Hepatocyte (in vitro differentiated cells): ENCODE measurements at regions not wholly inside any gene's neighbourhood (a gene's known extent, or its start where the extent isn't known, plus 50 kb on each side); places are given as distances from the start of the nearest gene placed in this dataset.

Experiments used
- DNase-seq: peaks from one replicate; pipeline ENCODE4 v3.0.0-alpha.2; 2016; ENCODE audit warnings: low spot score
- H2AFZ ChIP-seq: fragments of 200-600 bp; sonication (generic); 2 replicates; pipeline ENCODE4 v1.6.0; 2016; ENCODE audit warnings: antibody characterized with exemption, mild to moderate bottlenecking
- H3K27ac ChIP-seq: fragments of 200-600 bp; sonication (generic); 2 replicates; pipeline ENCODE4 v1.5.1; 2016; ENCODE audit warnings: mild to moderate bottlenecking
- H3K27me3 ChIP-seq: fragments of 200-600 bp; sonication (generic); 2 replicates; pipeline ENCODE4 v1.6.1; 2016
- H3K36me3 ChIP-seq: fragments of 200-600 bp; sonication (generic); replicated peaks from 2 replicates; pipeline ENCODE4 v1.5.1; 2016; ENCODE audit warnings: low read depth; ENCODE audit not compliant: insufficient read depth
- H3K4me1 ChIP-seq: fragments of 200-600 bp; sonication (generic); 2 replicates; pipeline ENCODE4 v1.5.1; 2016; ENCODE audit warnings: mild to moderate bottlenecking, moderate library complexity; ENCODE audit not compliant: insufficient read depth
- H3K4me2 ChIP-seq: fragments of 200-600 bp; sonication (generic); 2 replicates; pipeline ENCODE4 v1.6.0; 2016
- H3K4me3 ChIP-seq: fragments of 200-600 bp; sonication (generic); 2 replicates; pipeline ENCODE4 v1.5.1; 2016; ENCODE audit warnings: mild to moderate bottlenecking
- H3K79me2 ChIP-seq: fragments of 200-600 bp; sonication (generic); 2 replicates; pipeline ENCODE4 v1.6.0; 2017; ENCODE audit warnings: mild to moderate bottlenecking
- H3K9me2 ChIP-seq: fragments of 200-600 bp; sonication (generic); replicated peaks from 2 replicates; pipeline ENCODE4 v1.6.0; 2017; ENCODE audit warnings: mild to moderate bottlenecking; ENCODE audit not compliant: insufficient read depth
- H3K9me3 ChIP-seq: fragments of 200-600 bp; sonication (generic); 2 replicates; pipeline ENCODE4 v1.5.1; 2016; ENCODE audit warnings: low read depth, mild to moderate bottlenecking
- H4K20me1 ChIP-seq: fragments of 200-600 bp; sonication (generic); 2 replicates; pipeline ENCODE4 v1.6.0; 2016; ENCODE audit warnings: mild to moderate bottlenecking; ENCODE audit not compliant: insufficient read depth, poor library complexity, severe bottlenecking
- EZH2 ChIP-seq: fragments of 200-600 bp; sonication (generic); IDR thresholded peaks from 2 replicates; pipeline ENCODE4 v1.6.1; 2016; ENCODE audit warnings: antibody characterized with exemption, mild to moderate bottlenecking, borderline replicate concordance
- EZH2phosphoT487 ChIP-seq: fragments of 200-600 bp; sonication (generic); IDR thresholded peaks from one replicate; pipeline ENCODE4 v1.6.1; 2018; ENCODE audit warnings: antibody characterized with exemption, mild to moderate bottlenecking, low read depth, moderate library complexity; ENCODE audit not compliant: unreplicated experiment, severe bottlenecking
- WGBS: methylation state at CpG from one replicate; pipeline ENCODE4 v1.1.6; 2016; ENCODE audit warnings: low lambda C conversion rate; ENCODE audit errors: missing lambda C conversion rate; 5-methylcytosine and 5-hydroxymethylcytosine counted together
- TF ChIP-seq, protein P1 (sequence below): fragments of 200-600 bp; sonication (generic); IDR thresholded peaks from 2 replicates; pipeline ENCODE4 v1.5.1; 2016; ENCODE audit warnings: antibody characterized with exemption, mild to moderate bottlenecking; ENCODE audit not compliant: poor library complexity

DNA sequence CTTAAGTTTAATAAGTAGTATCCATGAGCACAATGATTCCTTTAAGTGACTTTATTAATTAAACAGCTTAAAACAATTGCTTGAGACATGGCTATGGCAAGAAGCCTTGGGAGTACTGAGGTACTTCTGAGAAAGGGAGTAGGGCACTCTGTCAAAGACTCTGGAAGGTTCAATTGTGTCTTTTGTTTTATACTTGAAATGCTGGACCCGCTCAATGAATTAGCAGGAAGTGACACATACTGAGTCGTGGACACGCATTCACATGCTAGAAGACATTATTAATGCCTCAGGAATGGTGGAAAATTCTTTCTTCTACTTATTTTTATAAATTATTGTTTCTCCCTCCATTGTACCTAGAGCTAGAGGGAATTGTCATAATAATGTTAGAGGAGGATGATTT, 347.3 kb upstream of the ZNF608 start:
- Histone ChIP-seq H3K4me2 (no peak overlapping the region), H3K9me3 (no peaks in the 10 kb centered on the region), H3K4me3 (no peak overlapping the region), H3K27ac (no peak overlapping the region), H3K79me2 (no peaks in the 10 kb centered on the region), H2AFZ (no peak overlapping the region), H3K36me3 (no peaks in the 10 kb centered on the region), H3K27me3 (no peaks in the 10 kb centered on the region), H3K9me2 (no peaks in the 10 kb centered on the region), H3K4me1 (no peaks in the 10 kb centered on the region), H4K20me1 (no peaks in the 10 kb centered on the region)
- DNase-seq: no peak
- TF ChIP-seq EZH2: no peak
- TF ChIP-seq, protein P1, sequence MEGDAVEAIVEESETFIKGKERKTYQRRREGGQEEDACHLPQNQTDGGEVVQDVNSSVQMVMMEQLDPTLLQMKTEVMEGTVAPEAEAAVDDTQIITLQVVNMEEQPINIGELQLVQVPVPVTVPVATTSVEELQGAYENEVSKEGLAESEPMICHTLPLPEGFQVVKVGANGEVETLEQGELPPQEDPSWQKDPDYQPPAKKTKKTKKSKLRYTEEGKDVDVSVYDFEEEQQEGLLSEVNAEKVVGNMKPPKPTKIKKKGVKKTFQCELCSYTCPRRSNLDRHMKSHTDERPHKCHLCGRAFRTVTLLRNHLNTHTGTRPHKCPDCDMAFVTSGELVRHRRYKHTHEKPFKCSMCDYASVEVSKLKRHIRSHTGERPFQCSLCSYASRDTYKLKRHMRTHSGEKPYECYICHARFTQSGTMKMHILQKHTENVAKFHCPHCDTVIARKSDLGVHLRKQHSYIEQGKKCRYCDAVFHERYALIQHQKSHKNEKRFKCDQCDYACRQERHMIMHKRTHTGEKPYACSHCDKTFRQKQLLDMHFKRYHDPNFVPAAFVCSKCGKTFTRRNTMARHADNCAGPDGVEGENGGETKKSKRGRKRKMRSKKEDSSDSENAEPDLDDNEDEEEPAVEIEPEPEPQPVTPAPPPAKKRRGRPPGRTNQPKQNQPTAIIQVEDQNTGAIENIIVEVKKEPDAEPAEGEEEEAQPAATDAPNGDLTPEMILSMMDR: no peak
- no peak for TF ChIP-seq EZH2phosphoT487
- 93% methylated on average over 3 of the region's 3 CpGs for WGBS

DNA sequence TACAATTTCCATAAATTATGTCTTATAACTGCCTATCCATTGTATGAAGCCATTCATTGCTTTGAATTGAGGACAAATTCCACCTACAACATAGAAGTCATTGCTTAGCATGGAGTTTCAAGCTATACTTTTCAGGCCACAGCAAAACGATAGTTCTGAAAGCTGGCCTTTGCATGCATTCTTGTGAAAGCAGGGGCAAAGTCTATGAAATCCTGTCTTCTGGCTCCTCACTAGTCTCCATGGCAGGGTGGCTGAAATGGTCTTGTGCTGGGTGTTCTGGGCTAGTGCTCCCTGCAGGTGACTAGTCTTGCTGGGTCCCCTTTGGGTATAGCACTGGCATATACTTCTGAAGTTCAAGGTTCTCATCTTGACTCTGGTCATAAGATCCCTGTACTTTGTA, 353.9 kb upstream of the ZNF608 start:
- H3K4me1 ChIP-seq: no peaks in the 10 kb centered on the region
- TF ChIP-seq EZH2phosphoT487 (no peak), EZH2 (no peak)
- TF ChIP-seq, protein P1: no peak
- H3K9me3 ChIP-seq: no peaks in the 10 kb centered on the region
- no peaks in the 10 kb centered on the region for H4K20me1 ChIP-seq
- no peak for DNase-seq
- H3K27me3 ChIP-seq: no peaks in the 10 kb centered on the region
- no peak overlapping the region for H3K4me3 ChIP-seq
- no peak overlapping the region for H3K4me2 ChIP-seq
- H3K27ac ChIP-seq: no peak overlapping the region
- H3K36me3 ChIP-seq: no peaks in the 10 kb centered on the region
- no peak overlapping the region for H2AFZ ChIP-seq
- WGBS: 89% methylated on average over 1 of the region's 1 CpG
- no peaks in the 10 kb centered on the region for H3K9me2 ChIP-seq
- no peaks in the 10 kb centered on the region for H3K79me2 ChIP-seq

DNA sequence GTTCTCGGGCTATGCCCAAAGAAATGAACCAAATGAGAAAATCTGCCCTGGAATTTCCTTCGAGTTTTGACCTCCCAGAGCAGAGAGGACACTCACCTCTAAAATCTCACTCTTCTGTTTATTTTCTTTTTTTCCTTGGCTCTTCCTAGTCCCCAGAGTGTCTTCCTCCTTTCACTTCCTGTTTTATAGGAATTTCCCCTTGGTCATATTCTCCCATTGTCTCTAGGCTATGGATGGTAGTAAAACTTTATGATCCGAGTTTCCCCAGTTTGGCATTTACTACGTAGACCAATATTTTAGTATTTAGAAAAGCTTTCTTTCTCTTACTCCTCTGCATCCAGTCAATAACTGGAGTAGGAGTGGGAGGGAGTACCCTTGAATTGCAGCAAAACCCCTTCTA, 354.5 kb upstream of the ZNF608 start:
- Histone ChIP-seq H3K9me2 (no peaks in the 10 kb centered on the region), H3K79me2 (no peaks in the 10 kb centered on the region), H3K27me3 (no peaks in the 10 kb centered on the region), H3K9me3 (no peaks in the 10 kb centered on the region), H4K20me1 (no peaks in the 10 kb centered on the region), H3K4me1 (no peaks in the 10 kb centered on the region), H3K27ac (no peak overlapping the region), H3K36me3 (no peaks in the 10 kb centered on the region), H3K4me2 (no peak overlapping the region), H3K4me3 (no peak overlapping the region), H2AFZ (no peak overlapping the region)
- TF ChIP-seq, protein P1: no peak
- DNase-seq: no peak
- WGBS: 77% methylated on average over 4 of the region's 4 CpGs

DNA sequence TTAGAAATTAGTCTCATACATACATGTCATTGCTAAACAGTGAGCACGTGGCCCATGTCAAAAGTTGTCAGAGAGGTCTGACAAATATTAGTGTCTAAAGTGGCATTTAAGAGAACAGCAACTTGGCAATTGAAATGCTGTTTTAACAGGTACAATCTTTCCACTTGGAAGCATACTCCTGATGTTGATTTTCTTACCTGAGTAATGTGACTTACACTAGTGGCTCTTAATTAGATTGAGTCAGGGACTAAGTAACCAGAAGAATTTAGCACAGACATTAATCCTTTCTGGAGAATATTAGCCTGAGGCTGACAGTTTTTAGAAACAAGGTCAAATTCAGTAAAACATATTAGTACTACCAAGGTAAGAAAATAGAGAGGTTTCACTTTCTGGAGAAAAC, 357.0 kb upstream of the ZNF608 start:
- no peak overlapping the region for H2AFZ ChIP-seq
- H3K9me3 ChIP-seq: no peaks in the 10 kb centered on the region
- 78% methylated on average over 1 of the region's 1 CpG for WGBS
- H3K4me1 ChIP-seq: no peaks in the 10 kb centered on the region
- H3K4me3 ChIP-seq: no peak overlapping the region
- no peak for TF ChIP-seq EZH2
- no peak for TF ChIP-seq EZH2phosphoT487
- no peaks in the 10 kb centered on the region for H3K79me2 ChIP-seq
- no peaks in the 10 kb centered on the region for H3K36me3 ChIP-seq
- H3K9me2 ChIP-seq: no peaks in the 10 kb centered on the region
- H3K4me2 ChIP-seq: no peak overlapping the region
- no peak for DNase-seq
- no peak overlapping the region for H3K27ac ChIP-seq
- H3K27me3 ChIP-seq: no peaks in the 10 kb centered on the region
- H4K20me1 ChIP-seq: no peaks in the 10 kb centered on the region
